Activated CD8-positive, alpha-beta memory T cell treated with anti-CD3 and anti-CD28 coated beads for 24 hours (primary cell): ENCODE measurements at regions not wholly inside any gene's neighbourhood (a gene's known extent, or its start where the extent isn't known, plus 50 kb on each side); places are given as distances from the start of the nearest gene placed in this dataset.
"Not testable (repeated sequence)": the region's sequence is repeated elsewhere in the genome, so short reads cannot be mapped to it uniquely, and the experiment has no call there.

Experiments
- DNase-seq: peaks from one replicate; pipeline ENCODE4 v3.0.0-alpha.2; 2020

DNA sequence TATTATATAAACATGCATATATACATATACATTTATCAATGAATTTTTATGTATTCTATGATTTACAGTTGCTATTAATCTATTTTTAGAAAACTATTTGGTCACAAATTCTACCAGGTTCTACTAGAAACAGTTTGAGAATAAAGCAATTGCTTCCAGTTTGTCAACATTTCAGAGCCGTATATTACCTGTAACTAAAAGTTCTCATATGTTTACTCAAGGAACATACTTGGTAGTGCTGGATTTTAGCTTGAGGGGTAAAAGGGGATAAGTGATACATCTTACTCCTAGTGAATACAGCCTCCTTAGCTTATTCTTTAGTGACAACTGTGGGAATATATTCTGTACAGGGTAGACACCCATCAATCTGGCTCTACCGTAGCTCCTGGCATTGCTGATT, 1590.5 kb upstream of the LRRTM3 start:
- DNase-seq = no peak

DNA sequence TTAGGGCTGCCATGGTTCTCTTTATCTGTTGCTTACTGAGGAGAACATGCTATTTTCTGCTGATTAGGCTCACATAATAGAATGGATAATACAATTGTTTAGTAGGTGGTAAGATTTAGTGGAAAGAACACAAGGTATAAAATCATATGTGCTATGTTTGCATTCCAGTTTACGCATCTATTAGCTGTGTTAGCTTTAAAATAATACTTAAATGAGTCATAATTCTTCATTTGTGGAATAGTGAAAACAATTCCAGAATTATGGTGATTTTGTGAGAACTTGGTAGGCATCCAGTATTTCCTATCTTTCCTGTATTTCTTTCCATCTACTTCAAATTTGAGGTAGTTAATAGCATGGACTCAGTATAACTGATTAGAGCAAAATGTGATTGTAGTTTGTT, 1585.5 kb upstream of the LRRTM3 start:
- DNase-seq = no peak

DNA sequence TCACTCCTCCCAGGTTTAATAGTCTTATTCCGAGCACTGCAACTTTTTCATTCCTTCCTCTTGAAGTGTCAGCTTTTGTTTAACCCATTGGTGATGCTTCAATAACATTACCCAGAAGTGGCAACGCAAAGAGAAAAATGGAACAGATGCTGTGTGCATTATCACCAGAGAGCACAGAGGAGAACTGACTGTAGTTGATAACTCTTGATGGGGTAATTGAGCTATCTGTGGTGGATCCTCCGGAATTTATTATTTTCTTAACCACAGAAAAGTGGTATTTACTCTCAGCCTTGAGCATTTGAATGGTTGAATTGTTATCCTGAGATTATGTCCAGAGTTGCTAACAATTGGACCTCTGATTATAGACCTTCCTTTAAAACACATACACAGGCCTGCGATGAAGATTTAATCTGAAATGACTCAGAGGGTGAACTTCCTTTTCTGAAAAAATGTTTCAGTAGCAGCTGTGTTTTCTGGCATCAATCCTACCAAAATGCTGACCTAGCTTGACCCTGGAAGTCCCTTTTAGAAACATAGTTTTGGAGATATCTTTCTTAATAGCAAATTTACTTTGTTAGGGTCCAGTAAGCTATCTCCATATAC, 1584.4 kb upstream of the LRRTM3 start:
- DNase-seq = no peak

DNA sequence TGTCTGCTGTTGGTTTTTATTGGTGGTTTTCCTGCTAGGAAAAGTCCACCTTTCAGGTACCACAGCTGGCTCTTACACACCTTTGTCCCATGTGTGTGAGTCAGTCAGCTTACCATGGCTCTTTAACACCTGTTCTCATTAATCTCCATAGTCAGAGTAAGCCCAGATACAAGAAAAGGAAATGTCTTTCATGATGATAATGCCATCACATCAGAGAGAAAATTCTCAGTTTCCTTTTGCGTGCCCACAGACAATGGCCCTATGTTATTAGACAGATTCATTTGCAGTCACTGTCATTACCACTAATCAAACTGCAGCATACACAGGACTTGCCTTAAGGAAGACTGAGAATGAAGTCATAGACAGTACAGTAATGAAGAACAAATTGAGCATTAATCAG, 1583.6 kb upstream of the LRRTM3 start:
- DNase-seq = no peak

DNA sequence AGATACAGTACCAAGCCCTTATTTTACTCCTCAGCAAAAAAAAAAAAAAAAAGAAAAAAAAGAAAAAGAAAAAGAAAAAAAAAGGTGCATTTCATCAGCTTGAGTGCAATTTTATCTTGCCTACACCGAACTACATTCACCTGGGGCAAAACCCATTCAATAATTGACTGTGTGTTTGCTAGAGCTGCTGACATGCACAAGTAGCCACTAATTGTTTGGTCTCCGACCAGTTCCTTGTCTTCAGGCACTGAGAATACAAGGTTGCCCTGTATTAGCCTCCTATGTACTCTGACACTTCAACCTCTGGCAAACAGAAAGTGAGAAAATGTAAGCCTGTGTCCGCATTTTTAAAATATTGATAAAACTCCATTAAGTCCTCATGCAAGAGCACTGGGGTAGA, 1579.4 kb upstream of the LRRTM3 start:
- DNase-seq = no peak

DNA sequence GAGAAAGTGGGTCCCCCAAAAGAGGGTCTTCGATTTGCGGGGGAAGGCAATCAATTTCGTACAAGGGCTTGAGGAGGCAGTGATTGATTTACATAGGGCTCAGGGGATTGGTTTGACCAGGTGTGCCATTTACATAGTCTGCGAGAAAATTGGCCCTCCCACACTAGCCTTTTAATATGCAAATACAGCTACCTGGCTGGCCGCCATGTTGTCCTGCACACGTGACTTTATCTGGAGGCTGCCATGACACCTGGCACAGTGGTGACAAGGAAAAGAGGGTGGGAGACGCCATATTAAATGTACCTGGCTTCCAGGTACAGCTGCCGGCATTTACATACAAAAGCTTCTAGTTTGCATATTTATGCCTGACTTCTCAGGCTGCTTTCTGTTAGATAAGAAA, 1577.2 kb upstream of the LRRTM3 start:
- DNase-seq = no peak

DNA sequence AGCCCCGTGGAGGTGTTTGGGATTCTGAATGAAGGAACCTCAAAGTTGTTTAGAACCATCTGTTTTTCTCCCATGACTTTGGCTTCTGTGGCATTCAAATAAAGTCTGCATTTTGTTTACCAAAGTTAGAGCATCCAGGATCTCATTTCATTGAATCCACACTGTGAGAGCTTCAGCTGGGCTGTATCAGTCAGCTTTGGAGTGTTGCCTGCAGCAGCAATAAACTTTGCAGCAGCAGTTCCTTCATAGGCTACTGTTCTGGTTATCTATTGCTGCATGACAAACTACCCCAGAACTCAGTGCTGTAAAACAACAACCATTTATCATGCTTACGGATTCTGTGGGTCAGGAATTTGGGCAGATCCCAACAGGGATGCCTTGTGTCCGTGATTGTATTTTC, 1575.2 kb upstream of the LRRTM3 start:
- no peak for DNase-seq

DNA sequence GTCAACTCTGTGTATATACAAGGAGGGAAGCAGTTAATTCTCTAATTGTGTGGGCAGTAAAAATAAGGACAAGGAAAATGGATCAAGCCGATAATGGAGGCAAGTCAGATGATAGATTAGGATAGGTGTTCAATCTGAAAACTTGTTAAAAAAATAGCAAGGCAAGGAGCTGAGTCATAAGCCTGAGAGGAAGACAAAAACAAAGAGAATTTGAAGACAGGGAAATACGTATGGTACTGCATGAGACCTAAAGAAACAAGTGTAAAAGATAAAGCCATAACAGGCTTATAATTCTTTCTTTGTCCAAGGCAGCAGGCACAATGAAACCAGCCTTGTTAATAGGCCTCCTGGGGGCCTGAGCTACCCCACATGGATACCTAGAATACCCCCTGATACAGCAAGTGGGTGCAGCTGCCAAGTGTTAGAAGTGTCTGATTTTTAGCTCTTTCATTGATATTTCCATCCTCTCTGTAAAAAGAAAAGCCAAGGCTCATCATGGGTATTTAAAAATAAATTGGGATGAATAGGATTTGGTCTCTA, 1570.6 kb upstream of the LRRTM3 start:
- DNase-seq = no peak

DNA sequence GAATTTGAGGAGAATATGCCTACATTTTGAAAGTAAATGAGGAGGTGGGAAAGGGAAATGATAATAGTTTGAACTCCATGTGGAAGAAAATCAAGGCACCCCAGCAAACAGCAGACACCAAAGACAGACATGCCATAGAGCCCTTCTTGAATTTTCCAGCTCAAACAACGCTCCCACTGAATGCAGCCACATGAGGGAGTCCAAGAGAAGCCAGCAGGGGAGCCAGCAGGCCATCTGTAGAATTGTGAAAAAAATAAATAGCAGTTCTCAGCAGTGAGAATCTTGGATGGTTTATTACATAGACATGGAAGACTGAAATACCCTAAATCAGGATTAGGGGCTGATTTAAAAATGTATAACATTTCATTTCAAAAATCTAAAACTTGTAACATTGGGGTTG, 1567.3 kb upstream of the LRRTM3 start:
- no peak for DNase-seq

DNA sequence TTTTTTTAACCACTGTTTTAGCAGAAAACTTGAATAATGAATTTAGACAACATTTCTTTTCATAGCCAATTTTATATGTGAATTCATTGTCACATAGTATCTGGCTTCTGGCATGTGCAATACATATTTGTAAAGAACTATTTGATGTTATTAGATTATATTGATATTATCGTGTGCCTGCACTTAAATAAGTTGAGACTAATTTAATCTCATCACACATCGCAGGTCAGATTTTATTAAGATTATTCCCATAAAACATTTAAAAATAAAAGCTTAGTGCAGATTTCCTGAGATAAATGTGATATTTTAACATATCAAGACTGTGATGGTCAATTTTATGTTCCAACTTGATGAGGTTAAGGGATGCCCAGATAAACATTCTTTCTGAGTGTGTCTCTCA, 1565.3 kb upstream of the LRRTM3 start:
- DNase-seq = no peak

DNA sequence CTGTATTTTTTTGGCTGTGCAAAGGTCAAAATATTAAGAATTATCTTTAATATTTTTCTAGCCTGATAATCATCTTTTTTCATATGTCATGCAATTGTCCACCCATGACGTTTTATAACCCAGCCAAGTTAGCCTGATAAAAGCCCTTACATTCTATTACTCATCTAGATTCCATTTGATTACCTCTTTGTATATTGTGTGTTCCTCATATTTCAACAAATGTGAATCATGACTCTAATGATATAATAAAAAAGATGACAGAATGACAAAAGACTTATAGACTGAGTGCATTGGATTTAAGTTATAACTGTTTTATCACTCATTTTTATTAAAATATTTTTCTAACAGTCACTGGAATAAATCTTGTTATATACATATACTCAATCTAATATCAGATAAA, 1560.0 kb upstream of the LRRTM3 start:
- DNase-seq = no peak

DNA sequence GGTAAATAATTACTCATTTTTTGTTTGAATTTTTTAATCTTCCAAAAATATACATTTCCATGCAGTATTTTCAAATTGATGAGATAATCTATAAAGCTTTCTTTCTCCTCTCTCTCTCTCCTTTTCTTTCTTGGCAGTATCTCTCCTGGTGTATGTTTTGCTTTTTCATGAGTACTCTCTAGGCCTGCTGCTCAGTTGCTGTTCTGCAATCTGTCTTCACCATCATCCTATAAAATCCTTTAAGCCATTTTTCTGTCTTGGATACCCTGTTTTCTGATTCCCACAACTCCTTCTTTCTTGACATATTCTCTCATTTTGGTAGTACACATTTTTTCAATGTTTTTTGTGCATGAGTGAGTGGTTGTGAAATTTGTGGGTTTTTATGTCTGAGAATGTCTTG, 1558.1 kb upstream of the LRRTM3 start:
- DNase-seq = no peak

DNA sequence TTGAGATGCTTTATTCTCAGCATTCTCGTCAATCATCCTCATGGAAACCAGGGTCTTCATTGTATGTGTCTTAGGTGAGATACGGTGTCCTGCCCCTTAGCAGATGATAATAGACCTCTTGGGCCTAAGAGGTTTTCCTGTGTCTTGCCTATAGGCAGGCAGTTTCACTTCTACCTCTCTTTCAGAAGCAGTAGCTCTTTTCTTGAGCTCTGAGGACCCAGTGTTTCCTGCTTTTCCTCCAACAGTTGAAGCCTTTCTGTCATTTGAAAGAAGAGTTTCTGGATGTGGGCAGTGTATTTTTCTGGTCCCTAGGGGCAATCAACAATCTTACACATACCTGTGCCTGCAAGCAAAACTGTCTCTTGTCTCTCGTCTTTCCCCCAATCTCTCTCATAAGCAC, 1550.3 kb upstream of the LRRTM3 start:
- DNase-seq = no peak

DNA sequence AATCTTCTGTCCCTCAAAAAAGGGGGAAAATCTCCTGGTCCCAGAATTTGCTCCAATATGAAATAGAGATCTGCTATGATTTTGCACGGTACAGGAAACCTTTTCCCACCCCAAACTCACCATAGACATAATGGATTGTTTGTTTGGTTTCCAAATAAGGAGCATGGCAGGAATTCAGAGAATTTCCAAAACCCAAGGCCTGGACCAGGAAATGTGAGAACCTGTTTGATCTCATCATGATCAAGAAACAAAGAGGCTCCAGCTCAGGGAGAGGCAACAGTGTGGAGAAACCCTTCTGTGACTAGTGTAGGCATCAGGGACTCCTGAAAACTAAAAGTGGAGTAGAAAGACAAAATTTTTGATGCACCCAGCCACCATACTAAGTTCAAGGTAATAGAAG, 1548.1 kb upstream of the LRRTM3 start:
- DNase-seq = no peak

DNA sequence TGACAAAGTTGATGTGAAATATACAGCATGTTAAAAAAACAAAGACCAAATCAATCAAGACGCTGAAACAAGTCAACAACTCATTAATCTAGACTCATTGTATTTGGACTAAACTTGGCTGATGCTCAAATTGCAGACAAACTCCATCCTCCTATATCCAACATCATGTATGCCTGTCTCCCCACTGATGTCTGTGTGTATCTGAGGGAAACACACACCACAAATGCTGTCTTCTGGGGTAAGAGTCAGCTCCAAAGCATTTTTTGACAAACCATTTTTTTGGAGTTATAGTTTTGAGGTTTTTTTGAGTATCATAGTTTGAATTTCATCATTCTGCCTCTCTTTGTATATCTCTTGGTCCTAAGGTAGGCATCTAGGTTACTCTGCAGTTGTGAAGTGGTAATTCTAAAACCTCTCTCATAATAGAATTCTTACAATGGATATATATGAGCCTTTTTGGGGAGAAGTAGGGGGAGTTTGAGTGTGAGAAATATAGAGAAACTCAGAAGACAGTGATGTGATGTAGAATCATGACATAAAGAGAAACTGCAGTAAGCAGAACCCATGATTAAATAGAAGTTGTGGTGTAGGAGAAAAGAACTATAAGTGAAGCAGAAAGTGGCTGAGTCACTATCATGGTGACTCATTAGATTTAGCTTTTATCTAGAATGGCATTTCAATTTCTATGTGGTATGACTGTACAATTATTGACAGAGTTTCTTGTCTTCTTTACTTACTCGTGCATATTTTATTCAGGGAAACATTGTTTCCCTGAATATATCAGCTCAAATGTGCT, 1531.1 kb upstream of the LRRTM3 start:
- DNase-seq = no peak

DNA sequence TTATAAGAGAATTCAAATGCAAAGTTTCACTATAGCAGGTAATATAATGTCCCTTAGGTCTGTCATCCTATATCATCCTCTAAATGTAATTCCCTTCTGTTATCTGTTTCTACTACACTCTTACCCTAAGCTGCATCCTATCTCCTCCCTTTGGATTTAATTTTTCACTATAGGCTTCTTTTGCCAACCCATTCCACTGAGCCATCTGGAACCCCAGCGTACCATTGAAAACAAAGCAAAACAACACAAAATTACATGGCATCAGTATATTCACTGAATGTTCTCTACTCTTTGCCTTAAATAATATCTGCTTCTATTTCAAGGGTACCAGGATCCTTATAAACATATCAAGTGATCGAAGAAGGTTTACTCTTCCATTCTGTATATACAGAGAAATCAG, 1530.2 kb upstream of the LRRTM3 start:
- no peak for DNase-seq

DNA sequence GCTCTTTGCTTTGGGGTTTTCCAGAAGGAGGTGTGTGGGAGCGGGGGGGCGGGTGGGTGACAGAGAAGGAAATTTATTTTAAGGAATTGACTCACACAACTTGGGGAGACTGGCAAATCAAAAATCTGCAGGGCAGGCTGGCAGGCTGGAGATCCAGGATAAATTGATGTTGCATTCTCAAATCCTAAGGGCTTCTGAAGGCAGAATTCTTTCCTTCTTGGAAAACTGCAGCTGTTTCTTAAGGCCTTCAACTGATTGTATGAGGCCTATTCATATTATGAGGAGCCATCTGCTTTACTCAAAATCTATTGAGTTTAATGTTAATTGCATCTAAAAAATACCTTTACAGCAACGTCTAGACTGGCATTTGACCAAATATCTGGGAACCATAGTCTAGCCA, 1528.8 kb upstream of the LRRTM3 start:
- DNase-seq = no peak

DNA sequence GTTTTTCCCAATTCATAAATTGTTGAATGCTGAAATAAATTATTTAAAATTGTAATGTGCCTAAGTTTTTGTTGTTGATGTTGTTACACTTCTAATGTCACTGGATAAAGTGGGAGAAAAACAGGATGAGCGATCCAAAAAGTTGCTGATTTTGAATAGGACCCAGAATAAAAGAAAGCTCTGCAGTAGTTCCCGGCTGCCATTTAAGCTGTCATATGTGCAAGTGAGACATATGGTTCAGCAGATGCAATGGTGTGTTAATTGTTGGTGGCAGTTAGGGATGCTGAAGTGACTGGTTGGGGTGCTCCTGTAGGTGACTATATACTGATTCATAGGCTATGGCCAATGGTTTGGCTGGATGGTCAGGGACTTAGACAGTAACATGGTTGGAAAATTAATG, 1517.4 kb upstream of the LRRTM3 start:
- no peak for DNase-seq

DNA sequence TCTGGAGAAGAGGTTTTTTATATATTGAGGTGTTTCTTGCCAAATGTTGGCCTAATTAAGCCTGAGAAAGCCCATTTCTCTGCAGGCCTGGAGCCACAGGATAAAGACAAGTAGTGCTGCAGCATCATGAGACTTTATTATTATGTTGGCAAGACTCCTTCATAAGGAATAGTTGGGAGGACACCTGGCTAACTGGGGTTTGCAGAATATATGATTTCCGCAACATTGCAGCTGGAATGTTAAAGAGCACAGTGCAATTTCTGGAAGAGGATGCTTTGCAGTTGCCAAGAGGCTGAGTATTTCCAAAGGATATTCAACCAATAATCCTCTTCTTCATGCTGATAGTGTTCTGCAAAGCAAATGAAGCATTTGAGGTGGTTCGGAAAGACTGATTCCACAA, 1512.8 kb upstream of the LRRTM3 start:
- no peak for DNase-seq

DNA sequence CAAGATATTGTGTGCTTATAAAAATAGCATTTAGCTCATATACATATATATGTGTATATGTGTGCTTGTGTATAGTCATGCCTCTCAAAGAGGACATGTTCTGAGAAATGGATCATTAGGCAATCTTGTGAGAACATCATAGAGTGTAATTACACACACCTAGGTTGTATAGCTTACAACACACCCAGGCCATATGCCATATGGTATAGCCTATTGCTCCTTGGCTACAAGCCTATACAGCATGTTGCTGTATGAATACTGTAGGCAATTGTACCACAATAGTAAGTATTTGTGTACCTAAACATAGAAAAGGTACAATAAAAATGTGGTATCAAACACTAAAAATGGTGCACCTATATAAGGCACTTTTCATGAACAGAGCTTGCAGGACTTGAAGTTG, 1510.5 kb upstream of the LRRTM3 start:
- no peak for DNase-seq

DNA sequence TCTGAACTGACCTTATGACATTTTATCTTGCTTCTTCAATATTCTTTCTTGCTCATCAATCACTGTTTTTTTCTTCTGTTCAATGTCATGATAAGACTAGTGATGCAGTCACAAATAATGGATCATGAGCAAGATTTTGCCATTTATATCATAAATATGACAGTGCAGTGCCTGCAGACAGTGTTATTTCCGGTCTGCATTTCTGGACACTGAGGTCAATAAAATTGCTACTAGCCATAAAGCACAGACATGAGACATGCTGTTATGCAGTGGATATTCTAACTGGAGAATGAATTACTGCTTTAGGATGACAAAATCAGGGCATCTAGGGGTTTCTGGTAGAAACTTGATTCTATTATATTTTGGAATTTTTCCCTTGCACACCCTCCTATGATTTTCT, 1509.7 kb upstream of the LRRTM3 start:
- DNase-seq = no peak

DNA sequence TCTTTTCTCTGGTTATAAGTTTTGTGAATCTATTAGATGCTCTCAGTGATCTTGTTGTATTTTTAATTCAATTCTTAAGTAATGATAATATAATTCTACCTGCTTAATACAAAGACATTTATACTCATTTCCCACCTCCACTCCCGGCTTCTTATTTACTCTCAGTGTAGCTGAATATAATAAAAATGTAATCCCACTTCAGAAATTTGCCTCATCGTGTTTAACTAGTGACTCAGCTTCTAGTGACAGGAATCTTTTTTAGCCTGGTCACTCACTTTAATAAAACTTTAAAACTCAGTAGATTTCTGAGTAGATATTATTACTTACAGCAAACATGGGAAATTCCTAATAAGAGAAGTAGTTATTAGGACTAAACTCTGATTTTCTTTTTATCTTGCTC, 1506.2 kb upstream of the LRRTM3 start:
- DNase-seq = no peak

DNA sequence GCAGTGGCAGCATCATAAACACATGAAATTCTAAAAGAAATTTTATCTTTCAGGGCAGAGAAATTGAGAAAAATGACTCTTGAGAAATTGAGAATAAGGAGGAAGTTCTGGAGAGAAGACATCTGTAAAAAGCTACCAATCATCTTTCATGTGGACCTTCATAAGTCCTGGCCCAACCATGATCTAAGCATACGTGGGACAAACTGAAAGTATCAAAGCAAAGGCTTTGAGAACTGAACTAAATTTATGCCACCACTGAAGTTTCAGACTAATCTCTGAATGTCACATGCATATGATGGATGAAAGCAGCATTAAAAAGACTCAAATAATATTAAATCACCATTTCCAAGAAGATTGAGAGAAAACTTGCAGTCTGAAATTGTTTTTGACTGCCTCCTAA, 1502.8 kb upstream of the LRRTM3 start:
- DNase-seq = no peak

DNA sequence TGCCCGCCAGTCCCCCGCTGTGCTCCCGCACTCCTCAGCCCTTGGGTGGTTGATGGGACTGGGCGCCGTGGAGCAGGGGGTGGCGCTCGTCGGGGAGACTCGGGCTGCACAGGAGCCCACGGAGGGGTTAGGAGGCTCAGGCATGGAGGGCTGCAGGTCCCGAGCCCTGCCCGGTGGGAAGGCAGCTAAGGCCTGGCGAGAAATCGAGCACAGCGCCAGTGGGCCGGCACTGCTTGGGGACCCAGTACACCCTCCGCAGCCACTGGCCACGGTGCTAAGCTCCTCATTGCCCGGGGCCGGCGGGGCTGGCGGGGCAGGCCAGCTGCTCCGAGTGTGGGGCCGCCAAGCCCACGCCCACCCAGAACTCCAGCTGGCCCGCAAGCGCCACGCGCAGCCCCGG, 1496.5 kb upstream of the LRRTM3 start:
- not testable (repeated sequence) for DNase-seq

DNA sequence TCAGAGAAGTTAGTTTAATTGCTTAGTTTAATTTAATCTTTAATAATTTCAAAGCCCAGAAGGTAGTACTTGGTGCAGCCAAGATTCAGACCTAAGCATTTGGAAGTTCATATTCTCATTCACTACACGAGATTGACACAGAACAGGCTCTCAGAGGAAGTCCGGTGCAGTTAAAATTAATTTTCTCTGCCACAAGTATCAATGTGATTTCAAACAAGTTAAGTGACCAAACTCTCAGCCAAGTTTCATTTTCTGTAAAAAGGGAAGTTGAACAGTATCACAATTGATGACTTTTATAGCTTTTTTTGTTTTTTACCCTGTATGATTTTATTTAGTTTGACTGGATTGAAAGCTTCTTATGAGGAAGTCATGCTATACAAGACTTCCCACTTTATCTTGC, 1494.9 kb upstream of the LRRTM3 start:
- no peak for DNase-seq
